ENCODE measurements at regions not wholly inside any gene's neighbourhood (a gene's known extent, or its start where the extent isn't known, plus 50 kb on each side); places are given as distances from the start of the nearest gene placed in this dataset.

DNA sequence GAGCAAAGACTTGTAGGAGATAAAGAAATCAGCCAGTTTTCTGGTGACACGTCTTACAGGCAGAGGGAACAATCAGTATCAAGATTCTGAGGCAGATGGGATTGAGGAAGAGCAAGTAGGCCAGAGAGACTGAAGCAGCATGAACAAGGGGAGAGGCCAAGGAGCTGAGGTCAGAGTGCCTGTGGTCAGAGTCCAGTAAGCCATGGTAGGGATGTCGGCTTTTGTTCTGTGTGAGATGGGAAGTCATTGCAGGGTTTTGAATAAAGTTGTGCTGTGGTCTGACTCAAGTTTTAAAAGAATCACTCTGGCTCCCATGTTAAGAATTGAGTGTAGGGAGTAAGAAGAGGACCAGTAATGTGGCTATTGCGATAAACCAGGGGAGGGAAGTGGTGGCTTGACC lies 85.9 kb upstream of the IVNS1ABP start:
- TF ChIP-seq, protein P1, sequence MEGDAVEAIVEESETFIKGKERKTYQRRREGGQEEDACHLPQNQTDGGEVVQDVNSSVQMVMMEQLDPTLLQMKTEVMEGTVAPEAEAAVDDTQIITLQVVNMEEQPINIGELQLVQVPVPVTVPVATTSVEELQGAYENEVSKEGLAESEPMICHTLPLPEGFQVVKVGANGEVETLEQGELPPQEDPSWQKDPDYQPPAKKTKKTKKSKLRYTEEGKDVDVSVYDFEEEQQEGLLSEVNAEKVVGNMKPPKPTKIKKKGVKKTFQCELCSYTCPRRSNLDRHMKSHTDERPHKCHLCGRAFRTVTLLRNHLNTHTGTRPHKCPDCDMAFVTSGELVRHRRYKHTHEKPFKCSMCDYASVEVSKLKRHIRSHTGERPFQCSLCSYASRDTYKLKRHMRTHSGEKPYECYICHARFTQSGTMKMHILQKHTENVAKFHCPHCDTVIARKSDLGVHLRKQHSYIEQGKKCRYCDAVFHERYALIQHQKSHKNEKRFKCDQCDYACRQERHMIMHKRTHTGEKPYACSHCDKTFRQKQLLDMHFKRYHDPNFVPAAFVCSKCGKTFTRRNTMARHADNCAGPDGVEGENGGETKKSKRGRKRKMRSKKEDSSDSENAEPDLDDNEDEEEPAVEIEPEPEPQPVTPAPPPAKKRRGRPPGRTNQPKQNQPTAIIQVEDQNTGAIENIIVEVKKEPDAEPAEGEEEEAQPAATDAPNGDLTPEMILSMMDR (IDR thresholded peaks at IDR 0.05; ENCODE audit: borderline replicate concordance, control extremely low read depth, extremely low read depth, insufficient read depth, missing control alignments), result no peak
- DNase-seq (ENCODE audit: low spot score), result no peak
- in situ Hi-C loops (cut with MboI; ENCODE audit: low sequenced_read_pairs, unreplicated experiment), result no loop called here

DNA sequence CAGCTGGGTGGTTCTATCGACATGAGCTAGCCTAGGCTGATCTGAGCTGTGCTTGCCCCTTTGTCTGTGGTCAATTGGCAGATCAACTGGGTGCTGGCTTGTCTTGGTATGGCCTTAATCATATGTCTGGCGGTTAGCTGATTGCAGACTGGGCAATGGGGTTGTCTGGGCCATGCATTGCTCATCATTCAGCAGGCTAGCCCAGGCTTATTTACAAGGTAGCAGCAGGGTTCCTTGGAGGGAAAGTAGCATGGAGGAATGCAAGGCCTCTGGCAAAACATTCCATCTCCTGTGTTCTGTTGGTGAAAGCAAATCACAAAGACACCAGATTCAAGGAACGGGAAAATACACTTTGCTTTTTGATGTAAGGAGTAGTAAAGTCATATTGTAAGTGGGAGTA lies 84.0 kb upstream of the IVNS1ABP start:
- in situ Hi-C loops (cut with MboI; ENCODE audit: low sequenced_read_pairs, unreplicated experiment), result no loop called here
- DNase-seq (ENCODE audit: low spot score), result no peak

DNA sequence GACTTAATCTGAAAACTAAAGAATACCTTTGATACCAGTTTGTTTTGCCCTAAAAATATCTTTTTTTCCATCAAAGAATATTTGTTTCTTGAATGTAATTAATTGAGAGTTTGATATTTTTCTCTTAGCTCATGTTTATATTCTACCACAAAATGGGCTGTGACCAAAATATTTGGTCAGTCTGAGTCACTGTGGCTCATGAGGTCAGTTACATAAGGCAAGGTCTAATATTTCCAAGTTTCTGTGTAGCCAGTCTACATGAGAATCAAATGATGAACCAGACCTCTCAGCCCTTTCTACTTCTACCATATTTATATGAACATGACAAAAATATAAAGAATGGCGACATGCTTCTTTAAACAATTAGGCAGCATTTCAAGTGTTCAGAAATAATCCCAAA lies 83.0 kb upstream of the IVNS1ABP start:
- in situ Hi-C loops (cut with MboI; ENCODE audit: low sequenced_read_pairs, unreplicated experiment), result no loop called here
- no peak for DNase-seq (ENCODE audit: low spot score)

More for the DNA sequence above, 84.0 kb upstream of the IVNS1ABP start:
- TF ChIP-seq, protein P1 (IDR thresholded peaks at IDR 0.05; ENCODE audit: borderline replicate concordance, control extremely low read depth, extremely low read depth, insufficient read depth, missing control alignments), result no peak

DNA sequence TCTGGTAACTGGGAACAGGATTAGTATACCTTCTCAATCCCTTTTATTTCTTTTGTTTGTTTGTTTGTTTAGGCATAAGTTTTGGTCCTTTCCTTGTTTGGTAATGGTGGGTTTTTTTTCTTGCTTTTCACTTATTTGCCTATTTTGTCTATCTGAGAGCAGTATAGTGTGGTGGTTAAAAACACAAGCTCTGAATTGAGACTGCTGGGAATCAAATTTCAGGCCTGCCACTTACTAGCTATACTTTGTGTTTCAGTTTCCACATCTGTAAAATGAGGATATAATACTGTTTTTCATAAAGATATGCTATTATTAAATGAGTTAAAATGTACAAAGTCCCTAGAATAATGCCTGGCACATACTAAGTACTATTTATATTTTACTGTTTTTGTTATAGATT lies 81.6 kb upstream of the IVNS1ABP start:
- TF ChIP-seq, protein P1 (IDR thresholded peaks at IDR 0.05; ENCODE audit: borderline replicate concordance, control extremely low read depth, extremely low read depth, insufficient read depth, missing control alignments), result no peak
- DNase-seq (ENCODE audit: low spot score), result no peak
- in situ Hi-C loops (cut with MboI; ENCODE audit: low sequenced_read_pairs, unreplicated experiment), result no loop called here

More for the DNA sequence above, 83.0 kb upstream of the IVNS1ABP start:
- TF ChIP-seq, protein P1 (IDR thresholded peaks at IDR 0.05; ENCODE audit: borderline replicate concordance, control extremely low read depth, extremely low read depth, insufficient read depth, missing control alignments), result no peak

DNA sequence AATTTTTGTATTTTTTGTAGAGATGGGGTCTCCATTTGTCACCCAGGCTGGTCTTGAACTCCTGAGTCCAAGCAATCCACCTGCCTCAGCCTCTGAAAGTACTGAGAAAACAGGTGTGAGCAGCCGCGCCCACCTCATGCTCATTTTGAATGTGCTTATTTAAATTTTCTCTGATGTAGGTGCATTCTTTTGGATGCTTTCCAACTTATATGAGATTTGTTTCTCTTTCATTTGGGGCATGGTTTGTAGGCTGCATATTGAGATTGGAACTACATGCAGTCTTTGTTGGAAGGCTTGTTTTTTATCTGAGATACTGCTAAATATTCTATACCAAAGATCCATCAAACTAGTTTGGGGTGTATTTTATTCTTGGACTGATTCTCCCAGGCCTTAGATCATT lies 81.0 kb upstream of the IVNS1ABP start:
- no peak for DNase-seq (ENCODE audit: low spot score)
- in situ Hi-C loops (cut with MboI; ENCODE audit: low sequenced_read_pairs, unreplicated experiment), result no loop called here
- TF ChIP-seq, protein P1 (IDR thresholded peaks at IDR 0.05; ENCODE audit: borderline replicate concordance, control extremely low read depth, extremely low read depth, insufficient read depth, missing control alignments), result no peak

DNA sequence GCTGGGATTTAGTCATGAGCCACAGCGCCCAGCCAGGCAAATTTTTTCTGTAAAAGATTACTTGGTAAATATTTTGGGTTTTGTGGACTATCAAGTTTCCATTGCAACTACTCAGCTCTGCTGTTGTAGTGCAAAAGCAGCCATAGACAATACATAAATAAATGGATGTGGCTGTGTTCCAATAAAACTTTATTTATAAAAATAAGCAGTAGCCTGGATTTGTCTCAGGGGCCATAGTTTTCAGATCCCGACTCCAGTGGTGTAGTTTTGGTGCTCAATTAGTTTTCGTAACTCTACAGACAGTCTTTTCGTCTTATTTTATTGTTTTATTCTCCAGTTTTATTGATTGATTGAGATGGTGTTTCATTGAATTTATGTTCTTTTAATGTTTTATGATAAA lies 80.1 kb upstream of the IVNS1ABP start:
- TF ChIP-seq, protein P1 (IDR thresholded peaks at IDR 0.05; ENCODE audit: borderline replicate concordance, control extremely low read depth, extremely low read depth, insufficient read depth, missing control alignments), result no peak
- DNase-seq (ENCODE audit: low spot score), result no peak

DNA sequence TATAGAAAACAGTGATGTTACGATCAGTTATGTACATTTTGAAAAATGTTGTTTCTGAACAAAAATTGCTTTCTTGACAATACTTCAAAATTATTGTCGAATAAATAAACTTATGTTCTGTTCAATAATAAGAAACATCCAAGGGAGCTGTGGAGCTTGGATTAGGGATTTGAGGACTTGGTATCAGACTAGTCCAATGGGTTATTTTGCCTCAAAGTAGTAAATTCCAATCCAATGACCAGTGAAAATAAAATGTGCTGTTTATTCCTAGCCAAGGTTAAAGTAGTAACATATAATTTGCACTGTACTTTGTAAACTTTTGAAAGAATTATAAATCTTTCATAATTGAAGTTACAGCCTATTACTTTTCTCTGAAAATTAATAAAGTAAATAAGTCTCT lies 79.1 kb upstream of the IVNS1ABP start:
- no peak for DNase-seq (ENCODE audit: low spot score)
- TF ChIP-seq, protein P1 (IDR thresholded peaks at IDR 0.05; ENCODE audit: borderline replicate concordance, control extremely low read depth, extremely low read depth, insufficient read depth, missing control alignments), result no peak
- in situ Hi-C loops (cut with MboI; ENCODE audit: low sequenced_read_pairs, unreplicated experiment), result no loop called here

More for the DNA sequence above, 80.1 kb upstream of the IVNS1ABP start:
- in situ Hi-C loops (cut with MboI; ENCODE audit: low sequenced_read_pairs, unreplicated experiment), result no loop called here
